ENCODE measurements at regions not wholly inside any gene's neighbourhood (a gene's known extent, or its start where the extent isn't known, plus 50 kb on each side); places are given as distances from the start of the nearest gene placed in this dataset.

DNA sequence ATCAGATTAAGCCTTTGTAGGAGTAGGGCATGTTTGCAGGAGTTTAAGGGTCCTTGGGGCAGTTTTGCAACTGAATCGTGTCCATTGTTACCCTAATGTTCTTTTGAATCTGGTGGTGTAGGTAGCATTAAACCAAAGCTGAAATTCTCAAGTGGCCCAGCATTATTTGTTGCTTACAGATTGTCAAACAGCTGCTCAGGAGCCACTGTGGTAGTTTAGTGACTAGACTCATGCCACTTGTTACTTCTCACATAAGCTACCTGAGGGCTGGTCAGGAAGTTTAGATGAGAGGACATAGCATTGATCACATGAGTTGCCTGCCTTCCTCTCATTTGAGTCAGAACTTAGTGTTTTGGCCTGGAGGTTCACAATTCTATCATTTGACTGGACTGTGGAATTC is 157.6 kb downstream of the HAUS1 start:
- H3K27me3 ChIP-seq (ENCODE audit: low read depth, low read length): no peaks in the 10 kb centered on the region
- H3K27ac ChIP-seq (ENCODE audit: low read length): no peak overlapping the region
- H3K9me3 ChIP-seq (ENCODE audit: insufficient read depth, low read length): no peaks in the 10 kb centered on the region
- H3K4me1 ChIP-seq (ENCODE audit: low read length): peaks cover 18% of the 10 kb centered on the region
- TF ChIP-seq, protein P1, sequence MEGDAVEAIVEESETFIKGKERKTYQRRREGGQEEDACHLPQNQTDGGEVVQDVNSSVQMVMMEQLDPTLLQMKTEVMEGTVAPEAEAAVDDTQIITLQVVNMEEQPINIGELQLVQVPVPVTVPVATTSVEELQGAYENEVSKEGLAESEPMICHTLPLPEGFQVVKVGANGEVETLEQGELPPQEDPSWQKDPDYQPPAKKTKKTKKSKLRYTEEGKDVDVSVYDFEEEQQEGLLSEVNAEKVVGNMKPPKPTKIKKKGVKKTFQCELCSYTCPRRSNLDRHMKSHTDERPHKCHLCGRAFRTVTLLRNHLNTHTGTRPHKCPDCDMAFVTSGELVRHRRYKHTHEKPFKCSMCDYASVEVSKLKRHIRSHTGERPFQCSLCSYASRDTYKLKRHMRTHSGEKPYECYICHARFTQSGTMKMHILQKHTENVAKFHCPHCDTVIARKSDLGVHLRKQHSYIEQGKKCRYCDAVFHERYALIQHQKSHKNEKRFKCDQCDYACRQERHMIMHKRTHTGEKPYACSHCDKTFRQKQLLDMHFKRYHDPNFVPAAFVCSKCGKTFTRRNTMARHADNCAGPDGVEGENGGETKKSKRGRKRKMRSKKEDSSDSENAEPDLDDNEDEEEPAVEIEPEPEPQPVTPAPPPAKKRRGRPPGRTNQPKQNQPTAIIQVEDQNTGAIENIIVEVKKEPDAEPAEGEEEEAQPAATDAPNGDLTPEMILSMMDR (IDR thresholded peaks at IDR 0.05; ENCODE audit: low read depth, low read length): no peak
- TF ChIP-seq EZH2phosphoT487 (IDR thresholded peaks at IDR 0.05; ENCODE audit: low read depth): no peak
- H3K9ac ChIP-seq (ENCODE audit: low read length): no peak overlapping the region
- peaks cover 68% of the 10 kb centered on the region for H3K79me2 ChIP-seq (ENCODE audit: low read length)
- H3K4me2 ChIP-seq (ENCODE audit: low read length): no peak overlapping the region
- no peak overlapping the region for H2AFZ ChIP-seq (ENCODE audit: low read depth, low read length)
- no peak overlapping the region for H3K4me3 ChIP-seq (ENCODE audit: low read length)
- H4K20me1 ChIP-seq (ENCODE audit: insufficient read depth, low read length): peaks cover 66% of the 10 kb centered on the region
- peaks cover 58% of the 10 kb centered on the region for H3K36me3 ChIP-seq (replicated peaks; ENCODE audit: low read depth, low read length)

DNA sequence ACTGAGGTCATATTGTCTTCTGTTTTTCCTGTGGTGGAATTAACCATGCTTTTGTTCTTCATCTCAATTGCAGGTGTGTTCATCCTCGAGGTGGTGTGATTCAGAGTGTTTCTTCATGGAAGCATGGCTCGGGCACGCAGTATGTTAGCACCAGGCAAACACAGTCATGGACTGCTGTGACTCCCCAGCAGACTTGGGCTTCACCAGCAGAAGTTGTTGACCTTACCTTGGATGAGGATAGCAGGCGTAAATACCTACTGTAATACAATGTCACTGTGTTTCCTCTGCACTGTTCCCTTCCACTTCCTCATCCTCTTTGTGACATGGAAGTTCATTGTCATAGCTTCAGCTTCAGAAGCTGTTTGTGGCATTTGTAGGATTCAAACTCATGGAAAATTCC is 158.7 kb downstream of the HAUS1 start:
- H3K79me2 ChIP-seq (ENCODE audit: low read length): peaks cover 58% of the 10 kb centered on the region
- H3K9ac ChIP-seq (ENCODE audit: low read length): no peak overlapping the region
- H3K27me3 ChIP-seq (ENCODE audit: low read depth, low read length): no peaks in the 10 kb centered on the region
- no peak overlapping the region for H3K4me3 ChIP-seq (ENCODE audit: low read length)
- H3K4me2 ChIP-seq (ENCODE audit: low read length): no peak overlapping the region
- no peaks in the 10 kb centered on the region for H3K9me3 ChIP-seq (ENCODE audit: insufficient read depth, low read length)
- H4K20me1 ChIP-seq (ENCODE audit: insufficient read depth, low read length): peaks cover 57% of the 10 kb centered on the region
- peaks cover 18% of the 10 kb centered on the region for H3K4me1 ChIP-seq (ENCODE audit: low read length)
- H3K27ac ChIP-seq (ENCODE audit: low read length): no peak overlapping the region
- TF ChIP-seq, protein P1 (IDR thresholded peaks at IDR 0.05; ENCODE audit: low read depth, low read length): no peak
- no peak for TF ChIP-seq EZH2phosphoT487 (IDR thresholded peaks at IDR 0.05; ENCODE audit: low read depth)
- peaks cover 60% of the 10 kb centered on the region for H3K36me3 ChIP-seq (replicated peaks; ENCODE audit: low read depth, low read length)
- no peak overlapping the region for H2AFZ ChIP-seq (ENCODE audit: low read depth, low read length)

DNA sequence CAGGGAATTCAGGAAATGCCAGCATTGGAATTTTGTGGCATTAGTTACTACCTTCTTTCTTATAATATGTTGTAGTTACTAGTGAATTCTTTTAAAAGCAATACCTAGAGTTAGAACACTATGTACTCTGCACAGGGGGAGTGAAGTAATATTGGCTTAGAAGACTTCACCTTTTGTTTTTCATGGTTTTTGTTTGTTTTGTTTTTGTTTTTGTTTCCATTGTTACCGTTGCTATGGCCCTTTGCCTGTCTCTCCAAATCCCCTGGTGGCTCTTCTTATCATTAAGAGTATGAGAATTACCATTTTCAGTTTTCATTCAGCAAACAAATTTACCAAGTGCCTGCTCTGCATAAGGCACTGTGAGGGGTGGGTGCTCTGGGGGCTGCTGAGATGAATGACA is 160.1 kb downstream of the HAUS1 start:
- Histone ChIP-seq H3K4me3 (ENCODE audit: low read length) (no peak overlapping the region), H3K9ac (ENCODE audit: low read length) (no peak overlapping the region), H3K27me3 (ENCODE audit: low read depth, low read length) (no peaks in the 10 kb centered on the region), H3K27ac (ENCODE audit: low read length) (no peak overlapping the region), H2AFZ (ENCODE audit: low read depth, low read length) (no peak overlapping the region), H3K79me2 (ENCODE audit: low read length) (peaks cover 44% of the 10 kb centered on the region), H3K4me2 (ENCODE audit: low read length) (no peak overlapping the region), H4K20me1 (ENCODE audit: insufficient read depth, low read length) (peaks cover 51% of the 10 kb centered on the region), H3K4me1 (ENCODE audit: low read length) (peaks cover 18% of the 10 kb centered on the region), H3K9me3 (ENCODE audit: insufficient read depth, low read length) (no peaks in the 10 kb centered on the region), H3K36me3 (replicated peaks; ENCODE audit: low read depth, low read length) (peaks cover 69% of the 10 kb centered on the region)
- TF ChIP-seq, protein P1 (IDR thresholded peaks at IDR 0.05; ENCODE audit: low read depth, low read length): no peak
- TF ChIP-seq EZH2phosphoT487 (IDR thresholded peaks at IDR 0.05; ENCODE audit: low read depth): no peak

DNA sequence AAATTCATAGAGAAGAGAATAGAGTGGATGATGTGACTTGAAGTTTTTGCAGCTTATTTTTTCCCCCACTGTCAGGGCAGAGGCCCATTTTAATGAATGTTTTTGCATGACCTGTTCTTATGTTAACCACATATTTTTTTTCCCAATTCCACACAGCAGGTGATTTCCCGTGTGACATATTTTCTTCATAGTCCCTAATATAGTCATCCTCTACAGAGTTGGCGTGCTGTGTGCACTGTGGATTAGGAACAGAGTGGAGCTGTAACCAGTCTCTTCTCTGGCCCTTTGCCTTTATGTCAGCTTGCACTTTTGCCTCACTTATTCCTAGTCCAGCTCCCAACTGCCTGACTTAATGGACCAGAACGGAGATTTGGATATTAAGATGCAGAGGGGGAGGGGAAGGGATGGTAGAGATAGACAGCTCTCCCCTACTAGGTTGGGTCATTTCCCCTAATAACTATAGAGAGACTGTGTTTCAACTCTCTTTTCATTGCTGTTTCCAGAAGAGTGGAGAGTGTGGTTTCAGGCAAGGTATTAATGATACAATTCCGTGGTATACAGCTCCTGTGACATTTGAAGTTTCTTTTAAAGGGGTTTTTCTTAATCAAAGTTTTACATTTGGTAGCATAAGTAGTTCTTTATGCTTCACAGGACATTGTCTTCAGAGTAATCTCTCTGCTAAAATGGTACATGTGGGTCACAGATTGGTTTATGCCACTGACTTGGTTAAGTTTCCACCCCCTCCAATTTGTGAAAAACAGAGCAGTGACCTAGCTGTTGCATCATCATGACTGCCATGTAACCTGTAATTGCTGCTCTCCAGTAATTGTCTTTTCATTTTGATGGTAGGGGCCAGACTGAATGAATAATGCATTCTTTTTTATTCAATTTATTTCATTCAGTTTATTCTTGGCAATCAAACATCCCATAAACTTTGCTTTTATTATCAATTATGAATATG is 161.3 kb downstream of the HAUS1 start:
- Histone ChIP-seq H3K27ac (ENCODE audit: low read length) (no peak overlapping the region), H3K4me2 (ENCODE audit: low read length) (0 out of 2 replicates have a peak overlapping the region, but pooled peaks have one; percentile 0), H3K4me1 (ENCODE audit: low read length) (peaks cover 18% of the 10 kb centered on the region), H3K27me3 (ENCODE audit: low read depth, low read length) (no peaks in the 10 kb centered on the region), H3K36me3 (replicated peaks; ENCODE audit: low read depth, low read length) (peaks cover 72% of the 10 kb centered on the region), H3K4me3 (ENCODE audit: low read length) (no peak overlapping the region), H4K20me1 (ENCODE audit: insufficient read depth, low read length) (peaks cover 43% of the 10 kb centered on the region), H3K9ac (ENCODE audit: low read length) (no peak overlapping the region), H2AFZ (ENCODE audit: low read depth, low read length) (no peak overlapping the region), H3K79me2 (ENCODE audit: low read length) (peaks cover 32% of the 10 kb centered on the region), H3K9me3 (ENCODE audit: insufficient read depth, low read length) (no peaks in the 10 kb centered on the region)
- no peak for TF ChIP-seq EZH2phosphoT487 (IDR thresholded peaks at IDR 0.05; ENCODE audit: low read depth)
- TF ChIP-seq, protein P1 (IDR thresholded peaks at IDR 0.05; ENCODE audit: low read depth, low read length): no peak

Data from OCI-LY3 (cell line).